ENCODE measurements at regions not wholly inside any gene's neighbourhood (a gene's known extent, or its start where the extent isn't known, plus 50 kb on each side); places are given as distances from the start of the nearest gene placed in this dataset.

DNA sequence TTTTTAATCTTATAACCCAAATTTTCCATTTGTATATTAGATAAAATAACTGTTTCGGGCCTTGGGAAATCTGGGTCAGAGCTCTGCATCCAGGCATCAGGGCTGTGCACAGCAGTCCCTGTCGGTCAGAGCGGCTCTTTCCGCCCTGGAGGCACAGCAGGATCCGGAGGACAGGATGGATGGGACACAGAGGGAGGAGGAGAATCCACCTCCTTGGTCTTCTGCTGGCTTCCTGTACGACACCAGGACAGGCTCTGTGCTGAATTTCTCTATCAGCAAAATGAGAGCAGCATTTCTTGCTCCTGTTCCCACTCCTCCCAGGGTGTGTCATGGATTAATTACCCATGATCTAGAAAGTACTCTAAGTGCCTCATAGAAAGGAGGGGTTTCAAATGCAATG is 254.9 kb downstream of the SKAP2 start:
- Histone ChIP-seq H2BK20ac (ENCODE audit: low read depth, low read length) (no peak overlapping the region), H4K20me1 (ENCODE audit: insufficient read depth, low read length) (no peaks in the 10 kb centered on the region), H2BK5ac (ENCODE audit: low read depth, low read length, poor library complexity, severe bottlenecking) (no peak overlapping the region), H2BK120ac (ENCODE audit: low read depth, low read length) (no peak overlapping the region), H3K4me2 (ENCODE audit: low read depth, low read length) (no peak overlapping the region), H3K56ac (ENCODE audit: extremely low read depth, insufficient read depth, low read length) (no peak overlapping the region), H2AFZ (replicated peaks; ENCODE audit: low read length, poor library complexity) (no peak overlapping the region), H3K27me3 (ENCODE audit: control insufficient read depth, insufficient read depth, low read length) (no peaks in the 10 kb centered on the region), H4K8ac (ENCODE audit: low read depth in 2 of 2, low read length in 2 of 2) (no peak overlapping the region), H3K79me1 (ENCODE audit: low read depth in 1 of 2, low read length in 2 of 2) (no peaks in the 10 kb centered on the region), H4K5ac (ENCODE audit: low read depth, low read length) (no peak overlapping the region), H3K23ac (ENCODE audit: low read depth, low read length) (no peak overlapping the region), H3K18ac (ENCODE audit: low read depth, low read length) (no peak overlapping the region), H3K9me1 (ENCODE audit: insufficient read depth, low read length) (no peaks in the 10 kb centered on the region), H2AK5ac (ENCODE audit: low read depth, low read length) (no peak overlapping the region), H3K14ac (replicated peaks; ENCODE audit: low read depth, low read length) (no peak overlapping the region), H3K4me3 (ENCODE audit: insufficient read depth, low read depth, low read length) (no peak overlapping the region), H3K9ac (ENCODE audit: low read depth, low read length) (no peak overlapping the region), H3K36me3 (ENCODE audit: control insufficient read depth, insufficient read depth, low read length) (no peaks in the 10 kb centered on the region), H3K9me3 (ENCODE audit: control insufficient read depth, insufficient read depth, low read length) (no peaks in the 10 kb centered on the region), H4K91ac (ENCODE audit: insufficient read depth, low read depth, low read length) (no peak overlapping the region), H2AK9ac (replicated peaks; ENCODE audit: low read depth, low read length, poor library complexity) (no peak overlapping the region), H2BK15ac (ENCODE audit: low read depth, low read length) (no peak overlapping the region), H3K4me1 (ENCODE audit: control insufficient read depth, insufficient read depth, low read length) (no peaks in the 10 kb centered on the region), H3K4ac (ENCODE audit: low read depth, low read length) (no peak overlapping the region), H3K27ac (ENCODE audit: insufficient read depth, low read length) (no peak overlapping the region)
- WGBS, 2 experiments (ENCODE audit: extremely low coverage in 2 of 2, insufficient read length in 1 of 2): no CpG with 5 or more reads among the region's 6 CpGs
- dilution Hi-C loops (cut with HindIII; ENCODE audit: low sequenced_read_pairs, unreplicated experiment): no loop called here
- no TSS peak for BruUV-seq (replicated peaks)
- ChIA-PET CTCF (no interaction called here), POLR2A (ENCODE audit: unreplicated experiment) (no interaction called here)
- intact Hi-C loops (cut with micrococcal nuclease): no loop called here
- DNase-seq: no peak
- TF ChIP-seq MXI1 (IDR thresholded peaks at IDR 0.05; ENCODE audit: borderline replicate concordance, low read depth, low read length): no peak
- no peak for TF ChIP-seq NFE2L2 (IDR thresholded peaks at IDR 0.05; ENCODE audit: low read depth, low read length)
- TF ChIP-seq, protein P1, sequence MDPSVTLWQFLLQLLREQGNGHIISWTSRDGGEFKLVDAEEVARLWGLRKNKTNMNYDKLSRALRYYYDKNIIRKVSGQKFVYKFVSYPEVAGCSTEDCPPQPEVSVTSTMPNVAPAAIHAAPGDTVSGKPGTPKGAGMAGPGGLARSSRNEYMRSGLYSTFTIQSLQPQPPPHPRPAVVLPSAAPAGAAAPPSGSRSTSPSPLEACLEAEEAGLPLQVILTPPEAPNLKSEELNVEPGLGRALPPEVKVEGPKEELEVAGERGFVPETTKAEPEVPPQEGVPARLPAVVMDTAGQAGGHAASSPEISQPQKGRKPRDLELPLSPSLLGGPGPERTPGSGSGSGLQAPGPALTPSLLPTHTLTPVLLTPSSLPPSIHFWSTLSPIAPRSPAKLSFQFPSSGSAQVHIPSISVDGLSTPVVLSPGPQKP (IDR thresholded peaks at IDR 0.05; ENCODE audit: borderline replicate concordance, low read depth, low read length): no peak
- TF ChIP-seq CEBPB (IDR thresholded peaks at IDR 0.05; ENCODE audit: low read depth, low read length): no peak
- TF ChIP-seq POLR2A (IDR thresholded peaks at IDR 0.05; ENCODE audit: low read depth, low read length): no peak
- no peak for TF ChIP-seq BHLHE40 (IDR thresholded peaks at IDR 0.05; ENCODE audit: low read depth, low read length)
- TF ChIP-seq RCOR1 (IDR thresholded peaks at IDR 0.05; ENCODE audit: insufficient replicate concordance, low read length): no peak
- TF ChIP-seq FOS (IDR thresholded peaks at IDR 0.05; ENCODE audit: low read depth, low read length): no peak
- no peak for TF ChIP-seq RAD21 (IDR thresholded peaks at IDR 0.05; ENCODE audit: low read length)
- TF ChIP-seq MAZ (IDR thresholded peaks at IDR 0.05; ENCODE audit: borderline replicate concordance, low read depth, low read length): no peak
- no peak for TF ChIP-seq RFX5 (IDR thresholded peaks at IDR 0.05; ENCODE audit: low read depth, low read length)
- TF ChIP-seq, protein P2, sequence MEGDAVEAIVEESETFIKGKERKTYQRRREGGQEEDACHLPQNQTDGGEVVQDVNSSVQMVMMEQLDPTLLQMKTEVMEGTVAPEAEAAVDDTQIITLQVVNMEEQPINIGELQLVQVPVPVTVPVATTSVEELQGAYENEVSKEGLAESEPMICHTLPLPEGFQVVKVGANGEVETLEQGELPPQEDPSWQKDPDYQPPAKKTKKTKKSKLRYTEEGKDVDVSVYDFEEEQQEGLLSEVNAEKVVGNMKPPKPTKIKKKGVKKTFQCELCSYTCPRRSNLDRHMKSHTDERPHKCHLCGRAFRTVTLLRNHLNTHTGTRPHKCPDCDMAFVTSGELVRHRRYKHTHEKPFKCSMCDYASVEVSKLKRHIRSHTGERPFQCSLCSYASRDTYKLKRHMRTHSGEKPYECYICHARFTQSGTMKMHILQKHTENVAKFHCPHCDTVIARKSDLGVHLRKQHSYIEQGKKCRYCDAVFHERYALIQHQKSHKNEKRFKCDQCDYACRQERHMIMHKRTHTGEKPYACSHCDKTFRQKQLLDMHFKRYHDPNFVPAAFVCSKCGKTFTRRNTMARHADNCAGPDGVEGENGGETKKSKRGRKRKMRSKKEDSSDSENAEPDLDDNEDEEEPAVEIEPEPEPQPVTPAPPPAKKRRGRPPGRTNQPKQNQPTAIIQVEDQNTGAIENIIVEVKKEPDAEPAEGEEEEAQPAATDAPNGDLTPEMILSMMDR (conservative IDR thresholded peaks at IDR 0.05; ENCODE audit: low read depth, low read length): no peak
- no peak for TF ChIP-seq MAFK (IDR thresholded peaks at IDR 0.05; ENCODE audit: low read depth, low read length)
- TF ChIP-seq, protein P3, sequence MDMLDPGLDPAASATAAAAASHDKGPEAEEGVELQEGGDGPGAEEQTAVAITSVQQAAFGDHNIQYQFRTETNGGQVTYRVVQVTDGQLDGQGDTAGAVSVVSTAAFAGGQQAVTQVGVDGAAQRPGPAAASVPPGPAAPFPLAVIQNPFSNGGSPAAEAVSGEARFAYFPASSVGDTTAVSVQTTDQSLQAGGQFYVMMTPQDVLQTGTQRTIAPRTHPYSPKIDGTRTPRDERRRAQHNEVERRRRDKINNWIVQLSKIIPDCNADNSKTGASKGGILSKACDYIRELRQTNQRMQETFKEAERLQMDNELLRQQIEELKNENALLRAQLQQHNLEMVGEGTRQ (IDR thresholded peaks at IDR 0.05; ENCODE audit: low read depth, low read length): no peak
- TF ChIP-seq CHD1 (IDR thresholded peaks at IDR 0.05; ENCODE audit: low read depth, low read length): no peak
- no peak for TF ChIP-seq SMC3 (IDR thresholded peaks at IDR 0.05; ENCODE audit: low read depth, low read length)
- ATAC-seq (ENCODE audit: low read depth): no peak
- in situ Hi-C loops (cut with MboI; ENCODE audit: low sequenced_read_pairs): no loop called here
